GM18520 (cell line): ENCODE measurements at regions not wholly inside any gene's neighbourhood (a gene's known extent, or its start where the extent isn't known, plus 50 kb on each side); places are given as distances from the start of the nearest gene placed in this dataset.

Experiments used
- ATAC-seq: cut with Tn5 transposase; IDR thresholded peaks from one replicate; pipeline ENCODE4 v1.9.1; 2021; ENCODE audit not compliant: unreplicated experiment

DNA sequence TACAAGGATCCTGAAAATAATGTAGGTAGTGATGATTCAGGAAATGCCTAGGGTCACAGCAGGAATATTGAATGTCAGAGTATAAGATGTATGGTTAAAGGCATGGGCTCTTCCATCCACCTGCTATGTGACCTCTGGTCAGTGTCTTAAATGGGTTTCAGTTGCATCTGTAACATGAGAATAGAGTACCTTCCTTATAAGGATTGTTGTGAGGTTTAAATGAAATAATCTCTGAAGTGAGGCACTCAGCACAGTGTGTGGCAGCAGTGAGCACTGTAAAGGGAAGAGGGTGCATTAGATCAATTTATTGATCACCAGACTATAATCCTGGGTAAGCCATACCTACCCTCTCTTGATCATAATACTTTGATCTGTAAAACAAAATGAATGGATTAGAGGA, 319.1 kb downstream of the SLC4A3 start:
- ATAC-seq: no peak

DNA sequence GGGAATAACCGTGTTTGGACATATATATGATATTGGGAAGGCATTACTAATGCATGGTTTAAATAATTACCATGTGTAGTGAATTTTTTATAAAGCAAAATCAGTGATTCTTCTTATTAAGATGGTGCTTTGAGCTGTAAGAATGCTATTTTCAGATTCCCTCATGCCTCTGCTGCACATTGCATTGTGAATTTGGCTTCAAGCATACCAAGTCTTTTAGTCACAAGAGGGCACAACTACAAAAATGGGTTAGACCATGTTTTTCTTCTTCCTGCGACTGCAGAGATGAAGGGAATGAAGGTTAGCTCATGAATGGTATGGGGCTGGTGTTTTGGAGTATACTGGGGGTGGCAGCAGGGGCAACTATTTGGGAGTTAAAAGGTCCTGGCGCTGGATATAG, 320.1 kb downstream of the SLC4A3 start:
- no peak for ATAC-seq

GRCh38 chr2:219949053-219949452, 321.6 kb downstream of the SLC4A3 start:
- no peak for ATAC-seq

- ATAC-seq: no peak
Measured at GRCh38 chr2:219951099-219951498, 323.7 kb downstream of the SLC4A3 start.

GRCh38 chr2:219954331-219954730, 326.9 kb downstream of the SLC4A3 start:
- no peak for ATAC-seq

DNA sequence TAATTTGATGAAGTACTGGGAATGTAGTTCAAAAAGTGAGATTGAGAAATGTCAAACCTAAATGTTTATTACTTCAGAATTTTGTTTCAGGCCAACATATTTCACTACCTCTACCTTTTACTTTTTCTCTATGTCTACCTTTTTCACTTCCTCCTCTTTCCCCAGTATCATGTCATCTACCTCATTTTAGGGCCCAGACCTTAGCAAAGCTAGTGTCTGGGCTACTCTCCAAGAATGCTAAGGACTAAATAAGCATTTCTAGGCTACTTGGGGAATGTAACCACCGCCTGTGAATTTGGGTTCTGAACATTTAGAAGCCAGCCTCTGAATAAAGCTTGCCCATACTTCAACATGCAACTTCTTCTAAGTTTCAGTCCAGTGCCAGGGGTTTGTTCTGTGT, 330.4 kb downstream of the SLC4A3 start:
- no peak for ATAC-seq

GRCh38 chr2:219958941-219959340, 331.5 kb downstream of the SLC4A3 start:
- no peak for ATAC-seq

GRCh38 chr2:219959471-219959870, 332.0 kb downstream of the SLC4A3 start:
- ATAC-seq: no peak

DNA sequence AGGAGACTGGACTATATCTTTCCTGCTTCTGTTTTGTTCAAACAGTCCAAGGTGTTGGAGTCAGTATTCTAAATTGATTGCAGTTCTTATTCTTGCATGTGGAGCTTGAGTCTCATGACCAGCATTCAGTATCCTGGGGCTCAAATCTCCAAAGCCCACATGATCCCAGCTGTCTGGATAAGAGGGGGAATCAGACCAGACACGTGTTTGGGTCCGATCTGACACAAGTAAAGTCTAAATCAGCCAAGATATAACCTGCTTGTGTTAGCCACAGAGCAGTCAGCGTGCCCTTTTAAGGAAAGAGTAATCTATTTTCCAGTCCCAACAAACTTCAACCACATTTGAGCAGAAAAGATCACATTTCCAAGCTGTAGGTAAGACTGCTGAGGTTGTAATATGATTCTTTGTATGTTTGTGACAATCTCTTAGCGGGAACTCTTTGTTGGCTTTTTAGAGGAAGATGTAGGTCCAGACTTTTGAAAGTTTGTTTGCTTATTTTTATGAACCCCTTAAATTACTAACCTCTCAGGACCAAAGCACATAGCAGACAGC, 334.6 kb downstream of the SLC4A3 start:
- ATAC-seq: no peak

- ATAC-seq: no peak
Measured at GRCh38 chr2:219962801-219963200, 335.4 kb downstream of the SLC4A3 start.

- no peak for ATAC-seq
Measured at GRCh38 chr2:219965287-219966194, 338.1 kb downstream of the SLC4A3 start.

DNA sequence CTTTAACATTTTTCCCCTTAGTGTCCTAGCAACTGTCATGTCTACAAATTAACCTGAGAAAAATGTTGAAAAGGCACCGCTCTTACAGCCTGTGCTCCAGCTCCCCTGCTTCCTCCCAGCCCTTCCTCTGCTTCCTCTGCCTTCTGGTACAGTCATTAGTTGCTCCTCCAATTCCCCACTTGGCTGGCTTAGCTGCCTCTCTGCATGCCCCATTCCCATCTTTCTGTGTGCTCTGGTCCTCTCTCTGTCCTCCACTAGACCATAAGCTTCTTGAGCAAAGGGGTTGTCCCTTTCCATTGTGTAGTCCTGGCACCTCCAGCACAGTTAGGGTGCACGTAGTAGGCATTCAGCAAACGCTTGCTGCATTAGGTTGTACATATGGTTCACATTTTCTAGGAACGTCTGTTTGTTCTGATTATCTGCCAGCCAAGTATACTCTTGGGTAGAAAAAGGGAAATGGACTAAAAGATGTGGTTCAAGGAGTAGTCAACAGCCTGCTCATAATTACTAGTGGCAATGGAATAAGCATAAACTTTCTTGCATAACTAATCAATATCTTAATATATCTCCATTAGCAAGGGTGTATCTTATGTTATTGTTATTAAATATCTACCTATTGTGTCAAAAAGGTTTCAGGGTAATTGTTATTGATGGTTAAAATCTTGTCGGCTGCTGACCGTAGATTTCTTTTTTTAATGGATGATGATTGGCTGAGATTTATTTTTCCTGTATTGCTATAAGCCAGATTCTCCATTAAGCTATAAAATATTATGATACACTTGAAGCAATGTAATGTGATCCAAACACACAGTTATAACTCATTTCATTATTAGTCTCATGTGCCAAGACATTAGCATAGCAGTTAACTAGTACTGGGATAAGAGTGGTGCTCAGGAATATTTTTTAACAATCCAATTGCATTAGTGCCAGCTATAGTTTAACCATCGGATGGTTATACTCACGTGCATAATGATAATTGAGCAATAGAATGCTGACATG, 340.1 kb downstream of the SLC4A3 start:
- ATAC-seq: no peak

GRCh38 chr2:219968685-219969345, 341.4 kb downstream of the SLC4A3 start:
- no peak for ATAC-seq

GRCh38 chr2:219969508-219969907, 342.1 kb downstream of the SLC4A3 start:
- no peak for ATAC-seq

DNA sequence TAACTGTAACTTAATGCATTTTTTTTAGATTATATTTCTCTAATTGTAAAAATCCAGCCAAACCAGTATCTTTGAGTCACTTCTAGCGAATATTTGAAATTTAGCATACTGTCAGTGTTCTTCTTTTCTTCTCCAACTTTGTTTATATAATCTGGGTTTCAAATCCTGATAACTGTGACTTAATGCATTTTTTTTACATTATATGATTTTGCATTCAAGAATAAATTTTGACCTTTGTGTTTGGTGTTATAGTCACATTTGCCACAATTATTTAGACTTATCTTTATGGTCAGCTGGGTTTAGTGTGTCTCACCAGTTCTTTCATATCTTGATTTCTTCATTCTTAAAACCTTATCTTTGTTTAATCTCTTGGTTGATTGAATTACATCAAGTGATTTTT, 345.7 kb downstream of the SLC4A3 start:
- ATAC-seq: no peak

DNA sequence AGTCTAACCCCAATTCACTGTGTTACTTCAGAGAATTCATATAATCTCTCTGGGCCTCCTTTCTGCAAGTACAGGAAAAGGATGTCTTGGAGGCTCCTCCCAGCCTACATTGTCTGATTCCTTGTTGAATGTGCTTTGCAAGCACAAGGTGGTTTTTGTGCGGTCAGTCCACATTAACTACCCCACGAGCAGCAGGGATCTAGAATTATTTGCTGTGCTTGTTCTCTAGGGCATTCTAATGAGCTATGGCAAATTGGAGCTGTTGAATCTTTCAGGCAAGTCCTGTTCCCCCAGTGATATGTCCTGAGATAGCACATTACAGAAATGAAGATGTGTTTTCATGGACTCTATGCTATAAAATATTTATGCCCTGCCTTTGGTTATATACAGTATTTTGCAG, 349.4 kb downstream of the SLC4A3 start:
- ATAC-seq: no peak

GRCh38 chr2:219980638-219981037, 353.2 kb downstream of the SLC4A3 start:
- no peak for ATAC-seq

DNA sequence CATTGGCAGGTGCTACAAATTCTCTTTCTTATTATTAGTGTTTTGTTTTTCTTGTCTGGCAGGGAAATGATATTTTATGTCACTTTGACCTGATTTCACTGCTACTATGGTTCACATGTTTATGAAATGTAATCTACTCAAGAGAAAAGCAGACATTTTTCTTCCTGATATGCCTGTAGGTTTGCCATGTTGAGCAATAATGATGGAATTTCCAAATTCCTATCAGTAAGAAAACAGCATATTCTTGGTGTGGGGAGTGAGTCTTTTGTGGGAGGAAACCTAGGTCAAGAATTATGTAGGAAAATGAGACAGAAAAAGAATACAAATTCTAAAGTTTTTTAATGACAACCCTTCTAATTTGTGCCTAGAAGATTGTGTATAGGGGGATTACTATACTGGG, 356.4 kb downstream of the SLC4A3 start:
- no peak for ATAC-seq

DNA sequence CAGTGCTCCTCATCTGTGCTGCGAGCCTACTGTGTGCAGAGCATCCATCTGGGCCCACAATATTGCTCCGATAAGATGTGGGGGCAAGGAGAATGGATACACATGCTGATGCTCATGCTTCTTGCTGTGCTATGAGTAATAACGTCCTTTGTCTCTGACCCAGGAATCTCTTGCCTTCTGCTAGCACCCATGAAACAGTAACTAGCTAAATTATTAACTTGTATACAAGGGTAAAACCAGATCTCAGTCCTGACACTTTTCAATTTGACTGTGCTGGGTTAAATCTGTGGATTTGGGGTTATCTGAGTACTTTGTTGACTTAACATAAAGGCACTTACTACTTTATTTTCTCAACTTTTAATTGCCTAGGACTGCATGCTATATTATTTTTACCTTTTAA, 357.6 kb downstream of the SLC4A3 start:
- no peak for ATAC-seq

- ATAC-seq: no peak
Measured at GRCh38 chr2:219987830-219988229, 360.4 kb downstream of the SLC4A3 start.

- ATAC-seq: no peak
Measured at GRCh38 chr2:219989744-219990143, 362.3 kb downstream of the SLC4A3 start.
